ENCODE measurements at regions not wholly inside any gene's neighbourhood (a gene's known extent, or its start where the extent isn't known, plus 50 kb on each side); places are given as distances from the start of the nearest gene placed in this dataset.

DNA sequence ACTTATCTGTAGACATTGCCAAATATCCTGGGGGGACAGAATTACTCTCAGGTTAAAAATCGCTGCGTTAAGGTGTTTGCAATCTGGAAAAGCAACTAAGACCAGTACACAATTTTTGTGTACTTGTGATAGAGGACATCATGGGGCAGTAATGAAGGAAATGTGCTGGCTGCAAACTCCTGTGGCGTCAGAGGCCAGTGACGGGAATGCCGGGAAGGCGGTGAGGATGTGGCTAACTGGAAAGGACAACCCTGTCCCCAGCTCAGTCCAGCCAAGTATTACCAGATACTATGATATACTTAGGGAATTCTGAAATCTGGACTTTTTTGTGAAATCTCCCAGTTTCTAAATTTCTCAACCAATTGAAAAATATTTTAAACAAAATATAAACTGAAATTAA is 103.1 kb upstream of the NANOS1 start:
- H3K27me3 ChIP-seq (ENCODE audit: insufficient read depth, low read depth) = no peaks in the 10 kb centered on the region

DNA sequence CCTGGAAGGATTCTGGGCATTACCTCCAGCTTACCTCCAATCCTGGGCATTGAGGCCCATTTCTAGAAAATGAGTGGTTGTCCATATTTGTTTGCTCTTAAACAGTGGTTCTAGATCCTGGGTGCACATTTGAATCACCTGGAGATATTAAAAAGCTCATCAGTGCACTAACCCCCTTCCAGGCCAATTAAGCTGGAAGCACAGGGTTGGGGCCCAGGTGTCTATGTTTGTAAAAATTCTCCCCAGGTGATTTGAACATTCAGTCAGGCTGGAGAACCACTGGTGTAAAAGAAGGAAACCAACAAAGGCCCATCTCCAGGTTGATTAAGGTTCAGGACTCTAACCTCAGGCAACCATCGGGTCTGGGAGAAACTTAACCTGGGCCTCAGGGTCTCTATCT is 102.6 kb upstream of the NANOS1 start:
- Histone ChIP-seq H3K27me3 (ENCODE audit: insufficient read depth, low read depth) (no peaks in the 10 kb centered on the region), H3K4me1 (ENCODE audit: low read depth, poor library complexity, severe bottlenecking) (no peaks in the 10 kb centered on the region), H3K4me2 (no peak overlapping the region), H3K79me2 (ENCODE audit: insufficient read depth, low read depth) (no peaks in the 10 kb centered on the region), H3K4me3 (IDR thresholded peaks at IDR 0.05; ENCODE audit: insufficient read depth, low read depth, low read length) (no peak overlapping the region), H4K20me1 (ENCODE audit: insufficient read depth) (no peaks in the 10 kb centered on the region), H3K27ac (no peak overlapping the region), H2AFZ (ENCODE audit: low read depth) (no peak overlapping the region), H3K36me3 (ENCODE audit: insufficient read depth) (no peaks in the 10 kb centered on the region), H3K9ac (no peak overlapping the region)
- TF ChIP-seq, protein P1, sequence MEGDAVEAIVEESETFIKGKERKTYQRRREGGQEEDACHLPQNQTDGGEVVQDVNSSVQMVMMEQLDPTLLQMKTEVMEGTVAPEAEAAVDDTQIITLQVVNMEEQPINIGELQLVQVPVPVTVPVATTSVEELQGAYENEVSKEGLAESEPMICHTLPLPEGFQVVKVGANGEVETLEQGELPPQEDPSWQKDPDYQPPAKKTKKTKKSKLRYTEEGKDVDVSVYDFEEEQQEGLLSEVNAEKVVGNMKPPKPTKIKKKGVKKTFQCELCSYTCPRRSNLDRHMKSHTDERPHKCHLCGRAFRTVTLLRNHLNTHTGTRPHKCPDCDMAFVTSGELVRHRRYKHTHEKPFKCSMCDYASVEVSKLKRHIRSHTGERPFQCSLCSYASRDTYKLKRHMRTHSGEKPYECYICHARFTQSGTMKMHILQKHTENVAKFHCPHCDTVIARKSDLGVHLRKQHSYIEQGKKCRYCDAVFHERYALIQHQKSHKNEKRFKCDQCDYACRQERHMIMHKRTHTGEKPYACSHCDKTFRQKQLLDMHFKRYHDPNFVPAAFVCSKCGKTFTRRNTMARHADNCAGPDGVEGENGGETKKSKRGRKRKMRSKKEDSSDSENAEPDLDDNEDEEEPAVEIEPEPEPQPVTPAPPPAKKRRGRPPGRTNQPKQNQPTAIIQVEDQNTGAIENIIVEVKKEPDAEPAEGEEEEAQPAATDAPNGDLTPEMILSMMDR (conservative IDR thresholded peaks at IDR 0.05; ENCODE audit: low read depth, low read length) = no peak

More for the DNA sequence above, 103.1 kb upstream of the NANOS1 start:
- Histone ChIP-seq H3K79me2 (ENCODE audit: insufficient read depth, low read depth) (no peaks in the 10 kb centered on the region), H4K20me1 (ENCODE audit: insufficient read depth) (no peaks in the 10 kb centered on the region), H3K27ac (no peak overlapping the region), H2AFZ (ENCODE audit: low read depth) (no peak overlapping the region), H3K4me2 (no peak overlapping the region), H3K4me3 (IDR thresholded peaks at IDR 0.05; ENCODE audit: insufficient read depth, low read depth, low read length) (no peak overlapping the region), H3K36me3 (ENCODE audit: insufficient read depth) (no peaks in the 10 kb centered on the region), H3K9ac (no peak overlapping the region), H3K4me1 (ENCODE audit: low read depth, poor library complexity, severe bottlenecking) (no peaks in the 10 kb centered on the region)
- TF ChIP-seq, protein P1 (conservative IDR thresholded peaks at IDR 0.05; ENCODE audit: low read depth, low read length) = no peak

DNA sequence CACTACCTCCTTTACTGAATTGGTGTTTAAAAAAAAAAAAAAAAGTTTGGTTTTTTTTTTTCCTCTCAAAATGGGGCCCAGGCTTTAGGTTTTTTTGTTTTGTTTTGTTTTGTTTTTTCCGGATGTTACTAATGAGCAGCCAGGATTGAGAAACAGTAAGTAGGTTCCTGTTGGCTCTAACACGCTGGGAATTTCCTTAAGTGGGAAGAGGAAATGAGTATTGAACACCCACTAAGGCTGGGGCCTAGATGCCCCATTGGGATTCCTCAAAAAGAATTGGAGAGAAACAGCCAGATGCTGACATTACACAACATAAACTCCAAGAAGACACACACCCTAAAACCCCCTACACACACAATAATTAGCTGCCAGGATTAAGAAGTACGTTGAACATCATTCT is 102.2 kb upstream of the NANOS1 start:
- Histone ChIP-seq H3K9ac (no peak overlapping the region), H4K20me1 (ENCODE audit: insufficient read depth) (no peaks in the 10 kb centered on the region)

DNA sequence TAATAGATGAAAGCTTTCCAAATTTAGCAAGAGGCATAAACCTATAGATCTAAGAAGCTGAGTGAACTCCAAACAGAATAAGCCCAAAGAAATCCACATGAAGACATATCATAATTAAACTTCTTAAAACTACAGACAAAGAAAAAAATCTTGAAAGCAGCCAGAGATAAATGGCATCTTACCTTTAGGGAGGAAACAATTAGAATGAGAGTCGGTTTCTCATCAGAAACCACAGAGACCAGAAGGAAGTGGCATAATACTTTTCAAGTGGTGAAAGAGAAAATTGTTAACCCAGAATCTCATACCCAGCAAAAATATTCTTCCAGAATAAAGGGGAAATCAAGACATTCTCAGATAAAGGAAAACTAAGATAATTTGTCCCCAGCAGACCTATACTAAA is 98.9 kb upstream of the NANOS1 start:
- no peak overlapping the region for H3K4me2 ChIP-seq
- H3K27ac ChIP-seq = no peak overlapping the region
- H3K9ac ChIP-seq = no peak overlapping the region
- no peak overlapping the region for H3K4me3 ChIP-seq (IDR thresholded peaks at IDR 0.05; ENCODE audit: insufficient read depth, low read depth, low read length)
- no peak overlapping the region for H2AFZ ChIP-seq (ENCODE audit: low read depth)
- no peaks in the 10 kb centered on the region for H3K79me2 ChIP-seq (ENCODE audit: insufficient read depth, low read depth)
- H3K4me1 ChIP-seq (ENCODE audit: low read depth, poor library complexity, severe bottlenecking) = no peaks in the 10 kb centered on the region
- TF ChIP-seq, protein P1 (conservative IDR thresholded peaks at IDR 0.05; ENCODE audit: low read depth, low read length) = no peak
- H3K36me3 ChIP-seq (ENCODE audit: insufficient read depth) = no peaks in the 10 kb centered on the region
- no peaks in the 10 kb centered on the region for H4K20me1 ChIP-seq (ENCODE audit: insufficient read depth)
- H3K27me3 ChIP-seq (ENCODE audit: insufficient read depth, low read depth) = no peaks in the 10 kb centered on the region

More for the DNA sequence above, 102.2 kb upstream of the NANOS1 start:
- Histone ChIP-seq H3K36me3 (ENCODE audit: insufficient read depth) (no peaks in the 10 kb centered on the region), H3K27ac (no peak overlapping the region), H3K4me1 (ENCODE audit: low read depth, poor library complexity, severe bottlenecking) (no peaks in the 10 kb centered on the region), H3K79me2 (ENCODE audit: insufficient read depth, low read depth) (no peaks in the 10 kb centered on the region), H3K4me2 (no peak overlapping the region), H2AFZ (ENCODE audit: low read depth) (no peak overlapping the region), H3K27me3 (ENCODE audit: insufficient read depth, low read depth) (no peaks in the 10 kb centered on the region), H3K4me3 (IDR thresholded peaks at IDR 0.05; ENCODE audit: insufficient read depth, low read depth, low read length) (no peak overlapping the region)
- TF ChIP-seq, protein P1 (conservative IDR thresholded peaks at IDR 0.05; ENCODE audit: low read depth, low read length) = no peak
